ENCODE measurements at regions not wholly inside any gene's neighbourhood (a gene's known extent, or its start where the extent isn't known, plus 50 kb on each side); places are given as distances from the start of the nearest gene placed in this dataset.

DNA sequence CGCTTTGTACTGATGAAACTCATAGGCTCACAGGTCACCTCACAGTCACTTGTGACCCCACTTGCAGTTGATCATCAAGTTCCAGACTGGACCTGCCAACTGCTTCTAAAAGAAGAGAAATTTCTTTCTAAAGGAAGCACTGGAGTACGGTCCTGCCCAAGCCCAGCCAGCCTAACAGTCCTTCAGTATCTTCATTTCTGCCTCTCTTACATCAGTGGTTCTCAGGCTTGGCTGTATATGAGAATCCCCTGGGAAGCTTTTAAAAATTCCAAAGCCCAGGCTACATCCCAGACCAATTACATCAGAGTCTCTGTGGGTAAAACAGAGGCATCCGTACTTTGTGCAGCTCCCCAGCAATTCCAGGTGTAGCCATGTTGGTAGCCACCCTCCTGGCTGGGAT, 282.1 kb downstream of the NFIB start:
- TF ChIP-seq, protein P1, sequence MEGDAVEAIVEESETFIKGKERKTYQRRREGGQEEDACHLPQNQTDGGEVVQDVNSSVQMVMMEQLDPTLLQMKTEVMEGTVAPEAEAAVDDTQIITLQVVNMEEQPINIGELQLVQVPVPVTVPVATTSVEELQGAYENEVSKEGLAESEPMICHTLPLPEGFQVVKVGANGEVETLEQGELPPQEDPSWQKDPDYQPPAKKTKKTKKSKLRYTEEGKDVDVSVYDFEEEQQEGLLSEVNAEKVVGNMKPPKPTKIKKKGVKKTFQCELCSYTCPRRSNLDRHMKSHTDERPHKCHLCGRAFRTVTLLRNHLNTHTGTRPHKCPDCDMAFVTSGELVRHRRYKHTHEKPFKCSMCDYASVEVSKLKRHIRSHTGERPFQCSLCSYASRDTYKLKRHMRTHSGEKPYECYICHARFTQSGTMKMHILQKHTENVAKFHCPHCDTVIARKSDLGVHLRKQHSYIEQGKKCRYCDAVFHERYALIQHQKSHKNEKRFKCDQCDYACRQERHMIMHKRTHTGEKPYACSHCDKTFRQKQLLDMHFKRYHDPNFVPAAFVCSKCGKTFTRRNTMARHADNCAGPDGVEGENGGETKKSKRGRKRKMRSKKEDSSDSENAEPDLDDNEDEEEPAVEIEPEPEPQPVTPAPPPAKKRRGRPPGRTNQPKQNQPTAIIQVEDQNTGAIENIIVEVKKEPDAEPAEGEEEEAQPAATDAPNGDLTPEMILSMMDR (IDR thresholded peaks at IDR 0.05; ENCODE audit: unreplicated experiment) = no peak
- Mint-ChIP-seq H3K4me3 (ENCODE audit: unreplicated experiment) (no peak overlapping the region), H3K27ac (ENCODE audit: unreplicated experiment) (no peak overlapping the region), H3K27me3 (ENCODE audit: unreplicated experiment) (peaks cover 4% of the 10 kb centered on the region), H3K4me1 (ENCODE audit: unreplicated experiment) (peaks cover 56% of the 10 kb centered on the region), H3K36me3 (ENCODE audit: low read depth, unreplicated experiment) (no peaks in the 10 kb centered on the region), H3K9me3 (ENCODE audit: unreplicated experiment) (no peaks in the 10 kb centered on the region)
- no peak for DNase-seq (ENCODE audit: low spot score)

- H3K27me3 Mint-ChIP-seq (ENCODE audit: unreplicated experiment) = peaks cover 4% of the 10 kb centered on the region
- H3K4me3 Mint-ChIP-seq (ENCODE audit: unreplicated experiment) = no peak overlapping the region
- peak overlapping the region; percentile 15 for H3K27ac Mint-ChIP-seq (ENCODE audit: unreplicated experiment)
- no peaks in the 10 kb centered on the region for H3K9me3 Mint-ChIP-seq (ENCODE audit: unreplicated experiment)
- DNase-seq (ENCODE audit: low spot score) = peak; percentile 47
- TF ChIP-seq, protein P1 (IDR thresholded peaks at IDR 0.05; ENCODE audit: unreplicated experiment) = no peak
- H3K36me3 Mint-ChIP-seq (ENCODE audit: low read depth, unreplicated experiment) = no peaks in the 10 kb centered on the region
- H3K4me1 Mint-ChIP-seq (ENCODE audit: unreplicated experiment) = peaks cover 60% of the 10 kb centered on the region
Measured at GRCh38 chr9:14031060-14031414, 282.9 kb downstream of the NFIB start.

GRCh38 chr9:14030375-14031059, 283.4 kb downstream of the NFIB start:
- peak overlapping the region; percentile 15 for H3K27ac Mint-ChIP-seq (ENCODE audit: unreplicated experiment)
- no peak overlapping the region for H3K4me3 Mint-ChIP-seq (ENCODE audit: unreplicated experiment)
- TF ChIP-seq, protein P1 (IDR thresholded peaks at IDR 0.05; ENCODE audit: unreplicated experiment) = no peak
- H3K4me1 Mint-ChIP-seq (ENCODE audit: unreplicated experiment) = peaks cover 59% of the 10 kb centered on the region
- no peaks in the 10 kb centered on the region for H3K9me3 Mint-ChIP-seq (ENCODE audit: unreplicated experiment)
- H3K27me3 Mint-ChIP-seq (ENCODE audit: unreplicated experiment) = peaks cover 4% of the 10 kb centered on the region
- H3K36me3 Mint-ChIP-seq (ENCODE audit: low read depth, unreplicated experiment) = no peaks in the 10 kb centered on the region
- DNase-seq (ENCODE audit: low spot score) = no peak

DNA sequence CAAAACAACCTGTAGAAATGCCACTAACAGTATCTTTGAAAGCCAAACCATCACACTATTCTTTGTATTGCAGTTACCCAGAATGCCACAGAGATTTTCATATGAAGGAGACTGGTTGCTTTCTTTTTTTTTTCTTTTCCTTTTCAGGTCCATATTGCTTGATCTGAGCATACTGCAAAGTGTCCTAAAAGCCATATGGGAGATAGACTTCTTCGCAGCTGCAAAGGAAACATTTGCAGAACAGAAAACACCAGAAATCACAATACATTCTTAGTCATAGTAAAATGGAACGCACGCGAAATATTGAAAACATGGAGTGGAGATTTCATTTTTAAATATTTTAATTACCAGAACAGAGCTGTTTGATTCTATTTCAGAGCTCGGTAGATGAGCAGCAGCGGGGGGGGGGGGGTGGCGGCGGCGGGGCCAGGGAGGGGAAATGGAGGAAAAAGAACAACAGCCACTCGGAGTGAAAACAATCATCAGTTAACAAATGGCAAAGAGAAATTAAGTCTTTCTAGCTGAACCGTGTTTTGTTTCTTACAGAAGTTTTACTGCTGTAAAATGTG, 284.1 kb downstream of the NFIB start:
- no peak for DNase-seq (ENCODE audit: low spot score)
- H3K27ac Mint-ChIP-seq (ENCODE audit: unreplicated experiment) = no peak overlapping the region
- no peak overlapping the region for H3K4me3 Mint-ChIP-seq (ENCODE audit: unreplicated experiment)
- H3K27me3 Mint-ChIP-seq (ENCODE audit: unreplicated experiment) = peaks cover 4% of the 10 kb centered on the region
- H3K4me1 Mint-ChIP-seq (ENCODE audit: unreplicated experiment) = peaks cover 55% of the 10 kb centered on the region
- no peaks in the 10 kb centered on the region for H3K36me3 Mint-ChIP-seq (ENCODE audit: low read depth, unreplicated experiment)
- TF ChIP-seq, protein P1 (IDR thresholded peaks at IDR 0.05; ENCODE audit: unreplicated experiment) = no peak
- no peaks in the 10 kb centered on the region for H3K9me3 Mint-ChIP-seq (ENCODE audit: unreplicated experiment)

- TF ChIP-seq, protein P1 (IDR thresholded peaks at IDR 0.05; ENCODE audit: unreplicated experiment) = no peak
- H3K4me1 Mint-ChIP-seq (ENCODE audit: unreplicated experiment) = peaks cover 48% of the 10 kb centered on the region
- peak; percentile 16 for DNase-seq (ENCODE audit: low spot score)
- no peak overlapping the region for H3K4me3 Mint-ChIP-seq (ENCODE audit: unreplicated experiment)
- no peaks in the 10 kb centered on the region for H3K9me3 Mint-ChIP-seq (ENCODE audit: unreplicated experiment)
- no peaks in the 10 kb centered on the region for H3K36me3 Mint-ChIP-seq (ENCODE audit: low read depth, unreplicated experiment)
- H3K27me3 Mint-ChIP-seq (ENCODE audit: unreplicated experiment) = peaks cover 3% of the 10 kb centered on the region
- H3K27ac Mint-ChIP-seq (ENCODE audit: unreplicated experiment) = no peak overlapping the region
Measured at GRCh38 chr9:14027116-14027800, 286.7 kb downstream of the NFIB start.

All from endothelial cell (in vitro differentiated cells).